ENCODE measurements at regions not wholly inside any gene's neighbourhood (a gene's known extent, or its start where the extent isn't known, plus 50 kb on each side); places are given as distances from the start of the nearest gene placed in this dataset.

DNA sequence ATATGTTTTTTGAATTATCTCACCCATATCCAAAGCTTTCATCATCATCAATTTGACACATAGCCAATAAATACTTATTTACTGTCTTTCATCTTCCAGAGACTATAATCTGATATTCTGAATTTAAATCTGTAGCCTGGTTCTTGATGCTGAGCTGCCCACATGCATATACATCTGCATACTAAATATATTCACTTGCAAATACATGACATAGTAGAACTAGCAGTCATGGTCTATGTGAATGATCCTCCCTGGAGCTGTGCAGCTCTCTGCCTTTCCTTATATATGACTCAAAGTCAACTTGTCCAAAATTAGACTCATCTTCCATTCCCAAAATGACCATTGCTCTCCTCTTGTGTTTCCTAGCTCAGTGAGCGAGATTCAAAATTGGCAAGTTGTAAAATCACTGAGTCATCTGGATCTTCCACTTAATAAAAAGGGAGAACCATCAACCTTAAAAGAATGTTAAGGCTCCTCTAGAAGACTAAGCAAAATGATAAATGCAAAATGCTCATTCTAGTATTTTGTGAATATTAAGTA is 448.2 kb downstream of the PPARGC1A start:
- TF ChIP-seq, protein P1, sequence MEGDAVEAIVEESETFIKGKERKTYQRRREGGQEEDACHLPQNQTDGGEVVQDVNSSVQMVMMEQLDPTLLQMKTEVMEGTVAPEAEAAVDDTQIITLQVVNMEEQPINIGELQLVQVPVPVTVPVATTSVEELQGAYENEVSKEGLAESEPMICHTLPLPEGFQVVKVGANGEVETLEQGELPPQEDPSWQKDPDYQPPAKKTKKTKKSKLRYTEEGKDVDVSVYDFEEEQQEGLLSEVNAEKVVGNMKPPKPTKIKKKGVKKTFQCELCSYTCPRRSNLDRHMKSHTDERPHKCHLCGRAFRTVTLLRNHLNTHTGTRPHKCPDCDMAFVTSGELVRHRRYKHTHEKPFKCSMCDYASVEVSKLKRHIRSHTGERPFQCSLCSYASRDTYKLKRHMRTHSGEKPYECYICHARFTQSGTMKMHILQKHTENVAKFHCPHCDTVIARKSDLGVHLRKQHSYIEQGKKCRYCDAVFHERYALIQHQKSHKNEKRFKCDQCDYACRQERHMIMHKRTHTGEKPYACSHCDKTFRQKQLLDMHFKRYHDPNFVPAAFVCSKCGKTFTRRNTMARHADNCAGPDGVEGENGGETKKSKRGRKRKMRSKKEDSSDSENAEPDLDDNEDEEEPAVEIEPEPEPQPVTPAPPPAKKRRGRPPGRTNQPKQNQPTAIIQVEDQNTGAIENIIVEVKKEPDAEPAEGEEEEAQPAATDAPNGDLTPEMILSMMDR (IDR thresholded peaks at IDR 0.05) = no peak
- no peak for TF ChIP-seq POLR2A (IDR thresholded peaks at IDR 0.05)
